ENCODE measurements at regions not wholly inside any gene's neighbourhood (a gene's known extent, or its start where the extent isn't known, plus 50 kb on each side); places are given as distances from the start of the nearest gene placed in this dataset.

DNA sequence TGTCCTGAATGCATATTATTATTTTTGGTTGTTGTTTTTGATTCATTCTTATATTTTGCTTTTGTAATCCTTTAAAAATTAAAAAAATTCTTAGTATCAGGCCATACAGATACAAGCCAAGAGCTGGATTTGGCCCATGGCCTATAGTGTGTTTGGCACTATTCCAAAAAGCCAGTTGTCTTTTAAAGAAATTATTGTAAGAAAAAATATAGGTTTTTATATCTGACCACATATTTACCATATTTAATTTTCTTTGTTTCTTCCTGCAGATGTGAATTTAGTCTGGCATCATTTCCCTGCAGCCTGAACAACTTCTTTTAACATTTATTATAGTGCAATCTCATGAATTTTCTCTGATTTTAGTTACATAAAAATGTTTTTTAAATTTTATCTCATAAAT, 652.8 kb upstream of the NR3C2 start:
- no peak overlapping the region for H3K27ac Mint-ChIP-seq
- no peaks in the 10 kb centered on the region for H3K27me3 Mint-ChIP-seq (ENCODE audit: low read depth)
- peaks cover 48% of the 10 kb centered on the region for H3K9me3 Mint-ChIP-seq
- TF ChIP-seq, protein P1, sequence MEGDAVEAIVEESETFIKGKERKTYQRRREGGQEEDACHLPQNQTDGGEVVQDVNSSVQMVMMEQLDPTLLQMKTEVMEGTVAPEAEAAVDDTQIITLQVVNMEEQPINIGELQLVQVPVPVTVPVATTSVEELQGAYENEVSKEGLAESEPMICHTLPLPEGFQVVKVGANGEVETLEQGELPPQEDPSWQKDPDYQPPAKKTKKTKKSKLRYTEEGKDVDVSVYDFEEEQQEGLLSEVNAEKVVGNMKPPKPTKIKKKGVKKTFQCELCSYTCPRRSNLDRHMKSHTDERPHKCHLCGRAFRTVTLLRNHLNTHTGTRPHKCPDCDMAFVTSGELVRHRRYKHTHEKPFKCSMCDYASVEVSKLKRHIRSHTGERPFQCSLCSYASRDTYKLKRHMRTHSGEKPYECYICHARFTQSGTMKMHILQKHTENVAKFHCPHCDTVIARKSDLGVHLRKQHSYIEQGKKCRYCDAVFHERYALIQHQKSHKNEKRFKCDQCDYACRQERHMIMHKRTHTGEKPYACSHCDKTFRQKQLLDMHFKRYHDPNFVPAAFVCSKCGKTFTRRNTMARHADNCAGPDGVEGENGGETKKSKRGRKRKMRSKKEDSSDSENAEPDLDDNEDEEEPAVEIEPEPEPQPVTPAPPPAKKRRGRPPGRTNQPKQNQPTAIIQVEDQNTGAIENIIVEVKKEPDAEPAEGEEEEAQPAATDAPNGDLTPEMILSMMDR (IDR thresholded peaks at IDR 0.05; ENCODE audit: unreplicated experiment) = no peak
- no peak for DNase-seq (ENCODE audit: low spot score in 2 of 2, unreplicated experiment in 2 of 2)
- H3K4me3 Mint-ChIP-seq = no peak overlapping the region
- peaks cover 12% of the 10 kb centered on the region for H3K36me3 Mint-ChIP-seq
- H3K4me1 Mint-ChIP-seq = no peaks in the 10 kb centered on the region

DNA sequence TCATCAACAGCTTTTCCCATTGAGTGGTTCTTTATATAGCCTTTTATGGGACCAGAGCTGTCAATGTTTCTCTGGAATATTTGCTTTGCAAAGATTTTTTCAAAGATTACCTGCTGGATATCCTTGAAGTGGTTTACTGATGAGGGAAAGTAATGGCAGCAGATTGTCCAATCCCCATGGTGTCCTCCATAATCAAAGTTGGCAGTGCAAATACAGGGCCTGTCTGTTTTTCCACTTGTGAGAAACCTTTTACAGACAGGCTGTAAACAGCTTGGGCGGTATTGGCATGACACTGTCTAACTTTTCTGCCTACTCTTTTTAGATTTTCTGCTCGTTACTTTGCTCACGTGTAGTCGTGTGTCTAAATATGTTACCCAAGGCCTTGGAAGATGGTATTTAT, 641.9 kb upstream of the NR3C2 start:
- Mint-ChIP-seq H3K27ac (no peak overlapping the region), H3K36me3 (no peaks in the 10 kb centered on the region), H3K4me3 (no peak overlapping the region), H3K9me3 (peaks cover 16% of the 10 kb centered on the region), H3K4me1 (no peaks in the 10 kb centered on the region), H3K27me3 (ENCODE audit: low read depth) (no peaks in the 10 kb centered on the region)
- TF ChIP-seq, protein P1 (IDR thresholded peaks at IDR 0.05; ENCODE audit: unreplicated experiment) = no peak
- DNase-seq (ENCODE audit: low spot score in 2 of 2, unreplicated experiment in 2 of 2) = no peak

DNA sequence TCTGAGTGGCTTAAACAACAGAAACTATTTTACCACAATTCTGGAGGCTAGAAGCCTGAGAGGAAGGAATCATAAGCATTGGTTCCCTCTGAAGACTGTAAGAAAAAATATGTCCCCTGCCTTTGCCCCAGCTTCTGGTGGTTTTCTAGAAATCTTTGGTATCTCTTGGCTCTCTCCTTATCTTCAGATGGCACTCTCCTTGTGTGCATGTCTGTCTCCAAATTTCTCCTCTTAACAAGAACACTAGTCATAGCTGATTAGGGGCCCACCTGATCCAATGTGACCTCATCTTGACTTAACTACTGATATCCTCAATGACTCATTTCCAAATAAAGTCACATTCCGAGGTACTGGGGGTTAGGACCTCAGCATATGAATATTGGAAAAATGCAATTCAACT, 635.0 kb upstream of the NR3C2 start:
- DNase-seq (ENCODE audit: low spot score in 2 of 2, unreplicated experiment in 2 of 2) = no peak
- H3K36me3 Mint-ChIP-seq = no peaks in the 10 kb centered on the region
- H3K4me3 Mint-ChIP-seq = no peak overlapping the region
- H3K27me3 Mint-ChIP-seq (ENCODE audit: low read depth) = no peaks in the 10 kb centered on the region
- H3K9me3 Mint-ChIP-seq = peaks cover 3% of the 10 kb centered on the region
- H3K4me1 Mint-ChIP-seq = peaks cover 14% of the 10 kb centered on the region
- H3K27ac Mint-ChIP-seq = no peak overlapping the region
- TF ChIP-seq, protein P1 (IDR thresholded peaks at IDR 0.05; ENCODE audit: unreplicated experiment) = no peak

DNA sequence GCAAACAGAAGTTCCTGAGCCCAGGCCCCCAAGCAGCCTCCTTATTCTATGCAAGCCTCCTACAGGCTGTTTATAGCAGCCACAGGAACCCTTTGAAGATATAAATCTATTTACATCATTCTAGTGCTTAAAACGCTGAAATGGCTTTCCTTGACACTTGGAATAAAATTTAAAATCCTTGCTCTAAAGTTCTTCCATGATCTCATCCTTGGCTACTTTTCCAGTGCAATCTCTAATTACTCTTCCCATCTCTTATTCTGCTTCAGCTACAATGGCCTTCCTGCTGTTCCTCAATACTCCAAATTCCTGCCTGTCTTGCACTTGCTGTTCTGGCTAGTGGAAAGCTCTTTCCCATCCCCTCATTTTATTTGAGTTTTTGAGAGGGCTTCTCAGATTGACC, 634.2 kb upstream of the NR3C2 start:
- H3K36me3 Mint-ChIP-seq = no peaks in the 10 kb centered on the region
- no peak for DNase-seq (ENCODE audit: low spot score in 2 of 2, unreplicated experiment in 2 of 2)
- H3K27me3 Mint-ChIP-seq (ENCODE audit: low read depth) = no peaks in the 10 kb centered on the region
- peaks cover 3% of the 10 kb centered on the region for H3K9me3 Mint-ChIP-seq
- no peak overlapping the region for H3K4me3 Mint-ChIP-seq
- H3K27ac Mint-ChIP-seq = no peak overlapping the region
- TF ChIP-seq, protein P1 (IDR thresholded peaks at IDR 0.05; ENCODE audit: unreplicated experiment) = no peak
- peaks cover 14% of the 10 kb centered on the region for H3K4me1 Mint-ChIP-seq

DNA sequence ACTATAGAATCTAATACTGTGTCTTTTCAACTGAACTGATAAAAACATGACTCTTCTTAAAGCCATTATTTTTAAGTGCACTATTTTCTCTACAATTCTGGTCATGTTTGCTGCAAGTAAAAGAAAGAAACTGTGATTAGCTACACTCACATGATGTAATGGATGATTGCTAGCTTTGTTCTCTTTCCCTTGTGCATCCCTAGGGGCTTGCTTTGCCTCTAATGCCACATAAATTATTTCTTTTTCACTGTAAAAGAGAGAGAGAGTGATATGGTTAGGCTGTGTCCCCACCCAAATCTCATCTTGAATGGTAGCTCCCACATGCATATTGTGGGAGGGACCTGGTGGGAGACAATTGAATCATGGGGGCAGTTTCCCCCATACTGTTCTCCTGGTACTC, 630.2 kb upstream of the NR3C2 start:
- TF ChIP-seq, protein P1 (IDR thresholded peaks at IDR 0.05; ENCODE audit: unreplicated experiment) = no peak
- peaks cover 5% of the 10 kb centered on the region for H3K36me3 Mint-ChIP-seq
- DNase-seq (ENCODE audit: low spot score in 2 of 2, unreplicated experiment in 2 of 2) = no peak
- no peak overlapping the region for H3K4me3 Mint-ChIP-seq
- H3K4me1 Mint-ChIP-seq = peaks cover 14% of the 10 kb centered on the region
- peaks cover 38% of the 10 kb centered on the region for H3K9me3 Mint-ChIP-seq
- H3K27me3 Mint-ChIP-seq (ENCODE audit: low read depth) = no peaks in the 10 kb centered on the region
- no peak overlapping the region for H3K27ac Mint-ChIP-seq

DNA sequence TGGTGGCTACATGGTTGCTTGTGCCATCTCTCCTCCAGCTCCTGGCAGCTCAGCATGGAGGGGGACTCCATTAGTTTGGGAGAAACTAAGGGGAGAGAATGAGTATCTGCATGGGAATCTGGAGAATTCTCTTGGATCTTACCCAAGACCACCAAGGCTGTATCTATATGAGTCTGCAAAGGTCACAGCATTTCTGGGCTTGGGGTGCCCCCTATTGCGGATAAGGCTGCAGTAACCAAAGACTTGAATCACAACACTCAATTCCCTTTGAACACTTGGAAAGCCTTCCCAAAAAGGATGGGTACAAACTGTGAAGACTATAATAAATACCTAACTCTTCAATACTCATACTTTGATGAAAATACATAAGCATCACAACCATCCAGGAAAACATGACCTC, 623.5 kb upstream of the NR3C2 start:
- no peaks in the 10 kb centered on the region for H3K4me1 Mint-ChIP-seq
- peaks cover 51% of the 10 kb centered on the region for H3K9me3 Mint-ChIP-seq
- H3K4me3 Mint-ChIP-seq = no peak overlapping the region
- peaks cover 7% of the 10 kb centered on the region for H3K36me3 Mint-ChIP-seq
- no peak overlapping the region for H3K27ac Mint-ChIP-seq
- TF ChIP-seq, protein P1 (IDR thresholded peaks at IDR 0.05; ENCODE audit: unreplicated experiment) = no peak
- no peak for DNase-seq (ENCODE audit: low spot score in 2 of 2, unreplicated experiment in 2 of 2)
- no peaks in the 10 kb centered on the region for H3K27me3 Mint-ChIP-seq (ENCODE audit: low read depth)

Data from mesothelial cell of epicardium (in vitro differentiated cells).